ENCODE measurements at regions not wholly inside any gene's neighbourhood (a gene's known extent, or its start where the extent isn't known, plus 50 kb on each side); places are given as distances from the start of the nearest gene placed in this dataset.
"Not testable (repeated sequence)": the region's sequence is repeated elsewhere in the genome, so short reads cannot be mapped to it uniquely, and the experiment has no call there.

GRCh38 chr2:51812138-51812866 lies 780.4 kb upstream of the NRXN1 start:
- intact Hi-C loops (cut with micrococcal nuclease): no loop called here

- intact Hi-C loops (cut with micrococcal nuclease): no loop called here
These were observed 778.3 kb upstream of the NRXN1 start for GRCh38 chr2:51810197-51810596.

- intact Hi-C loops (cut with micrococcal nuclease): no loop called here
These were observed 775.3 kb upstream of the NRXN1 start for GRCh38 chr2:51807229-51807628.

- intact Hi-C loops (cut with micrococcal nuclease): no loop called here
These were observed 763.4 kb upstream of the NRXN1 start for GRCh38 chr2:51795248-51795888.

GRCh38 chr2:51791496-51791895 lies 759.6 kb upstream of the NRXN1 start:
- intact Hi-C loops (cut with micrococcal nuclease): no loop called here

- intact Hi-C loops (cut with micrococcal nuclease): no loop called here
These were observed 758.9 kb upstream of the NRXN1 start for GRCh38 chr2:51790854-51791253.

- intact Hi-C loops (cut with micrococcal nuclease): no loop called here
These were observed 758.0 kb upstream of the NRXN1 start for GRCh38 chr2:51789918-51790317.

GRCh38 chr2:51782921-51783765 lies 751.2 kb upstream of the NRXN1 start:
- intact Hi-C loops (cut with micrococcal nuclease): no loop called here

GRCh38 chr2:51781691-51782090 lies 749.8 kb upstream of the NRXN1 start:
- intact Hi-C loops (cut with micrococcal nuclease): no loop called here

GRCh38 chr2:51780353-51780752 lies 748.4 kb upstream of the NRXN1 start:
- intact Hi-C loops (cut with micrococcal nuclease): no loop called here

- intact Hi-C loops (cut with micrococcal nuclease): not testable (repeated sequence)
These were observed 747.8 kb upstream of the NRXN1 start for GRCh38 chr2:51779723-51780122.

GRCh38 chr2:51778806-51779205 lies 746.9 kb upstream of the NRXN1 start:
- intact Hi-C loops (cut with micrococcal nuclease): no loop called here

- intact Hi-C loops (cut with micrococcal nuclease): not testable (repeated sequence)
These were observed 742.7 kb upstream of the NRXN1 start for GRCh38 chr2:51774606-51775005.

- intact Hi-C loops (cut with micrococcal nuclease): no loop called here
These were observed 728.5 kb upstream of the NRXN1 start for GRCh38 chr2:51760441-51760840.

GRCh38 chr2:51758081-51758480 lies 726.1 kb upstream of the NRXN1 start:
- intact Hi-C loops (cut with micrococcal nuclease): no loop called here

GRCh38 chr2:51734115-51734514 lies 702.2 kb upstream of the NRXN1 start:
- intact Hi-C loops (cut with micrococcal nuclease): no loop called here

- intact Hi-C loops (cut with micrococcal nuclease): no loop called here
These were observed 691.8 kb upstream of the NRXN1 start for GRCh38 chr2:51723691-51724090.

- intact Hi-C loops (cut with micrococcal nuclease): no loop called here
These were observed 690.4 kb upstream of the NRXN1 start for GRCh38 chr2:51722311-51722710.

GRCh38 chr2:51720826-51721225 lies 688.9 kb upstream of the NRXN1 start:
- intact Hi-C loops (cut with micrococcal nuclease): no loop called here

GRCh38 chr2:51718881-51719280 lies 686.9 kb upstream of the NRXN1 start:
- intact Hi-C loops (cut with micrococcal nuclease): no loop called here

GRCh38 chr2:51717312-51717711 lies 685.4 kb upstream of the NRXN1 start:
- intact Hi-C loops (cut with micrococcal nuclease): no loop called here

- intact Hi-C loops (cut with micrococcal nuclease): no loop called here
These were observed 679.8 kb upstream of the NRXN1 start for GRCh38 chr2:51711766-51712165.

All from T-helper 2 cell treated with Interferon-gamma antibody and Interleukin-4, amounts not matched to agents 100 ng/mL and 5 ng/mL, for 36 hours (primary cell).